ENCODE measurements at regions not wholly inside any gene's neighbourhood (a gene's known extent, or its start where the extent isn't known, plus 50 kb on each side); places are given as distances from the start of the nearest gene placed in this dataset.

GRCh38 chr6:164072240-164072666 is 657.7 kb downstream of the QKI start:
- no peak for TF ChIP-seq RAD21 (IDR thresholded peaks at IDR 0.05; ENCODE audit: low read depth)
- TF ChIP-seq POLR2A (IDR thresholded peaks at IDR 0.05; ENCODE audit: borderline replicate concordance, extremely low read depth, insufficient read depth, insufficient read length): no peak
- TF ChIP-seq ZNF274 (IDR thresholded peaks at IDR 0.05; ENCODE audit: low read depth, low read length): no peak
- TF ChIP-seq CTCF (IDR thresholded peaks at IDR 0.05 in 2 of 3, conservative IDR thresholded peaks at IDR 0.05 in 1 of 3; ENCODE audit: borderline replicate concordance in 1 of 3, insufficient read depth in 1 of 3, low read depth in 2 of 3, low read length in 2 of 3): no peak
- TF ChIP-seq EZH2phosphoT487 (IDR thresholded peaks at IDR 0.05; ENCODE audit: borderline replicate concordance): no peak
- no peak for TF ChIP-seq EZH2 (IDR thresholded peaks at IDR 0.05)
- no peak for TF ChIP-seq CEBPB (IDR thresholded peaks at IDR 0.05; ENCODE audit: low read depth)
- TF ChIP-seq FOSL1 (IDR thresholded peaks at IDR 0.05; ENCODE audit: low read depth): no peak
- TF ChIP-seq ZFX (IDR thresholded peaks at IDR 0.05): no peak
- TF ChIP-seq POLR2AphosphoS5 (IDR thresholded peaks at IDR 0.05; ENCODE audit: low read depth, low read length): no peak
- TF ChIP-seq ZBTB33 (IDR thresholded peaks at IDR 0.05; ENCODE audit: extremely low read depth, insufficient replicate concordance, low read length): no peak
- TF ChIP-seq REST (IDR thresholded peaks at IDR 0.05; ENCODE audit: low read depth): no peak
- no peak for TF ChIP-seq YY1 (IDR thresholded peaks at IDR 0.05; ENCODE audit: extremely low read depth, insufficient replicate concordance, low read depth, low read length)
